Heart left ventricle (tissue), 16 donors: ENCODE measurements at regions not wholly inside any gene's neighbourhood (a gene's known extent, or its start where the extent isn't known, plus 50 kb on each side); places are given as distances from the start of the nearest gene placed in this dataset.

ENCODE experiments used
- ATAC-seq, 4 donors: fragments of 200-7000 bp; cut with Tn5 transposase; one replicate each; pipeline ENCODE4 v1.9.1; 2020 to 2022; ENCODE audit warnings: moderate library complexity in 4 of 4, mild to moderate bottlenecking in 3 of 4, moderate number of reproducible peaks in 1 of 4
- DNase-seq, 5 donors: peaks; one replicate each; pipeline ENCODE4 v3.0.0-alpha.2; 2020
- H3K27ac ChIP-seq, 12 donors: fragments of 200-600 bp; sonication (generic) in 4 of 12; one replicate each; pipeline versions ENCODE4 v1.5.0 to v1.8.0; 2016 to 2022; ENCODE audit warnings: mild to moderate bottlenecking in 2 of 12
- H3K27me3 ChIP-seq, 9 donors: fragments of 200-600 bp; sonication (generic) in 2 of 9; one replicate each; pipeline versions ENCODE4 v1.5.1 to v1.8.0; 2016 to 2022; ENCODE audit warnings: mild to moderate bottlenecking in 3 of 9
- H3K36me3 ChIP-seq, 9 donors: fragments of 200-600 bp; sonication (generic) in 2 of 9; one replicate each; pipeline versions ENCODE4 v1.5.0 to v1.8.0; 2018 to 2022; ENCODE audit warnings: mild to moderate bottlenecking in 2 of 9
- H3K4me1 ChIP-seq, 12 donors: fragments of 200-600 bp; sonication (generic) in 4 of 12; one replicate each; pipeline versions ENCODE4 v1.5.0 to v1.8.0; 2016 to 2022; ENCODE audit warnings: mild to moderate bottlenecking in 3 of 12
- H3K4me3 ChIP-seq, 12 donors: fragments of 200-600 bp; sonication (generic) in 4 of 12; one replicate each; pipeline versions ENCODE4 v1.5.0 to v1.8.0; 2017 to 2022; ENCODE audit warnings: mild to moderate bottlenecking in 9 of 12, moderate library complexity in 4 of 12
- H3K9me3 ChIP-seq, 12 donors: fragments of 200-600 bp; sonication (generic) in 4 of 12; one replicate each; pipeline versions ENCODE4 v1.5.0 to v1.8.0; 2016 to 2022; ENCODE audit warnings: mild to moderate bottlenecking in 1 of 12
- POLR2A ChIP-seq, 2 donors: fragments of 450-650 bp; IDR thresholded peaks; one replicate each; pipeline ENCODE4 v1.6.1; 2017; ENCODE audit warnings: antibody characterized with exemption in 2 of 2, mild to moderate bottlenecking in 2 of 2, moderate library complexity in 2 of 2
- WGBS, 4 donors: extraction: QIAGEN DNeasy Blood & Tissue Kit in 2 of 4; methylation state at CpG; one replicate each; pipeline versions ENCODE4 v1.1.5 to v1.1.7; 2013 to 2018; 5-methylcytosine and 5-hydroxymethylcytosine counted together
- intact Hi-C, 10 donors: fragments of 100-400 bp; cut with DNase I; formaldehyde crosslinking; loops; one replicate each; pipeline versions ENCODE4 v1.11.1 to v1.14.2; 2022
- TF ChIP-seq, protein P1 (sequence below), 12 donors: fragments of 200-600 bp; sonication (generic) in 4 of 12; IDR thresholded peaks; one replicate each; pipeline versions ENCODE4 v1.5.0 to v1.8.0; 2018 to 2022; ENCODE audit warnings: antibody characterized with exemption in 12 of 12, mild to moderate bottlenecking in 5 of 12
- donor health status: ischemic (EF 13 %, LVEDD 7.1; RV severe dilation, severe dysfunction).
- donor health status: healthy with polysubstance abuse.
- donor health status: DM: no; HTN: yes; CAD: no.
- donor health status: DM: no; HTN: no; CAD: no.
- donor health status: ischemic (EF 25% LVEDD 6.9; RV normal size, moderate dysfunction).
- donor health status: ischemic (EF 25% LVEDD 5.7; RV mildly dilated, moderate dysfunction).
- donor health status: healthy.
- donor health status: DM: yes; HTN: yes; CAD: no.
- donor health status: ischemic (EF 35%, LVEDD 5.7; RV mildly dilated, moderate dysfunction).
- donor health status: nonischemic (EF 11% LVEDD 7.7; RV severe dilation, severe dysfunction).
- donor health status: DM: yes; HTN: yes; CAD: no.
- donor health status: PGD.
- donor health status: ischemic (EF 29% LVEDD 5.4; RV normal size, mild dysfunction).
- donor health status: nonischemic (EF 23%, LVEDD 6.1; RV moderate dilation, normal function).

DNA sequence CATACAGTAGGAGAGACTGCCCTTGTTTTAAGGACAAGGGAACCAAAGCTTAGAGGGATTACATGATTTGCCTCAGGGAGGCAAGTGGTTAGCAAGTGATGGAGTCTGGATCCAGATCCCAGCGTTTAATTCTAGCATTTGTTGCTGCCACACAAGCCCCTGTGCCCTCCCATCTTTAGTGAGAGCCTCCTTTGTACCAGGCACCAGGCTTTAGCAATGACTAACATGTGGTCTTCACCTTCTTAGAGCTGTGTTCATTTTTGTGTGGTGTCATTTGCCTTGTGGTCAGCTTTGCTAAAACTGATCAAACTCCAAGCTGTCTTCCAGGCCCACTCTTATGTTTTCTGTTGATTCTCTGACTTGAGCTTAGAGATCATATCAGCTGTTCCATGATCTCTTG is 290.5 kb downstream of the RPLP1 start:
- peaks cover 0 to 6% (median 0%) of the 10 kb centered on the region in 12 donors for H3K4me1 ChIP-seq
- intact Hi-C loops = no loop called here
- no peaks in the 10 kb centered on the region for H3K36me3 ChIP-seq
- DNase-seq (no peak), ATAC-seq (no peak)
- WGBS, 4 donors = 84 to 100% (median 88%) methylated on average over 1 of the region's 1 CpG
- H3K27ac ChIP-seq = no peak overlapping the region
- no peak for TF ChIP-seq POLR2A (IDR thresholded peaks at IDR 0.05)
- TF ChIP-seq, protein P1, sequence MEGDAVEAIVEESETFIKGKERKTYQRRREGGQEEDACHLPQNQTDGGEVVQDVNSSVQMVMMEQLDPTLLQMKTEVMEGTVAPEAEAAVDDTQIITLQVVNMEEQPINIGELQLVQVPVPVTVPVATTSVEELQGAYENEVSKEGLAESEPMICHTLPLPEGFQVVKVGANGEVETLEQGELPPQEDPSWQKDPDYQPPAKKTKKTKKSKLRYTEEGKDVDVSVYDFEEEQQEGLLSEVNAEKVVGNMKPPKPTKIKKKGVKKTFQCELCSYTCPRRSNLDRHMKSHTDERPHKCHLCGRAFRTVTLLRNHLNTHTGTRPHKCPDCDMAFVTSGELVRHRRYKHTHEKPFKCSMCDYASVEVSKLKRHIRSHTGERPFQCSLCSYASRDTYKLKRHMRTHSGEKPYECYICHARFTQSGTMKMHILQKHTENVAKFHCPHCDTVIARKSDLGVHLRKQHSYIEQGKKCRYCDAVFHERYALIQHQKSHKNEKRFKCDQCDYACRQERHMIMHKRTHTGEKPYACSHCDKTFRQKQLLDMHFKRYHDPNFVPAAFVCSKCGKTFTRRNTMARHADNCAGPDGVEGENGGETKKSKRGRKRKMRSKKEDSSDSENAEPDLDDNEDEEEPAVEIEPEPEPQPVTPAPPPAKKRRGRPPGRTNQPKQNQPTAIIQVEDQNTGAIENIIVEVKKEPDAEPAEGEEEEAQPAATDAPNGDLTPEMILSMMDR (IDR thresholded peaks at IDR 0.05) = no peak
- peaks cover 0 to 40% (median 8%) of the 10 kb centered on the region in 9 donors for H3K27me3 ChIP-seq
- no peak overlapping the region for H3K4me3 ChIP-seq
- peaks cover 0 to 9% (median 0%) of the 10 kb centered on the region in 12 donors for H3K9me3 ChIP-seq

DNA sequence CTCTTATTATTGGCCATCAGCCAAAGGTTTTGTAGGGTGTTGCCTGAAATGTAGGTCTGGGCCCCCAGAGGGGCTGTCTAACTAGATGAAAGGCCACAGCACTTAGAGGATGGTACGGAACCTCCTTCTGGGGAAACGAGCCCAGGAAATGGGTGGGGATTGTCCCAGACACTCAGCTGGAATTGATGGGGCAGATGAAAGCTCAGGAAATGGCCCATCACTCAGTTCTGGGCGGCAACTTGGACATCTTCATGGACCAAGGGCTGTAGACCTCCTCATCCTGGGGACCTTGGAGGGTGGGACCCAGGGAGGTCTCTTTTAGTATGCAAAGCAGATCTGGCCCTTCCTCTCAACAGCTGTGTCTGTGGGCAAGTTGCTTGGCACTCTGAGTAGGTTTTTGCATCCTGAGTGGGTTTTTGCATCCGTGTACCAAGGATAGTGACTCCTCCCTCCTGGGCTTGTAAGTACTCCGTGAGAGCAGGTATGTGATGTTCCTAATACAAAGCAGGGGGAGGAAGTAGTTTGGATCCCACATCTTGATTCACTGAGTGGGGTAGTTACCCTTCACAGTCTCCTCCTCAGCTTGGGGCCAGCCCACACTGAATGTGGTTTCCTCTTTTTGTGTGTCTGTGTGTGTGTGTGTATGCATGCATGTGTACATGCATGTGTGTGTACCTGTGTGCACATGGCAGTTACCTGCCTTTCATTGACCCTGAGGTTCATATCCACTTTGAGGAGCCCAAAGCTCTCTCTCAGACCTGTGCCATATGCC is 292.0 kb downstream of the RPLP1 start:
- DNase-seq (no peak), ATAC-seq (no peak)
- no peaks in the 10 kb centered on the region for H3K36me3 ChIP-seq
- H3K9me3 ChIP-seq = peaks cover 0 to 9% (median 0%) of the 10 kb centered on the region in 12 donors
- intact Hi-C loops = no loop called here
- no peak overlapping the region for H3K27ac ChIP-seq
- H3K27me3 ChIP-seq = peaks cover 0 to 40% (median 8%) of the 10 kb centered on the region in 9 donors
- WGBS, 4 donors = 47 to 67% (median 54%) methylated on average over 5 of the region's 5 CpGs
- peaks cover 0 to 10% (median 0%) of the 10 kb centered on the region in 12 donors for H3K4me1 ChIP-seq
- TF ChIP-seq POLR2A (IDR thresholded peaks at IDR 0.05) = no peak
- TF ChIP-seq, protein P1 (IDR thresholded peaks at IDR 0.05) = no peak
- no peak overlapping the region for H3K4me3 ChIP-seq

DNA sequence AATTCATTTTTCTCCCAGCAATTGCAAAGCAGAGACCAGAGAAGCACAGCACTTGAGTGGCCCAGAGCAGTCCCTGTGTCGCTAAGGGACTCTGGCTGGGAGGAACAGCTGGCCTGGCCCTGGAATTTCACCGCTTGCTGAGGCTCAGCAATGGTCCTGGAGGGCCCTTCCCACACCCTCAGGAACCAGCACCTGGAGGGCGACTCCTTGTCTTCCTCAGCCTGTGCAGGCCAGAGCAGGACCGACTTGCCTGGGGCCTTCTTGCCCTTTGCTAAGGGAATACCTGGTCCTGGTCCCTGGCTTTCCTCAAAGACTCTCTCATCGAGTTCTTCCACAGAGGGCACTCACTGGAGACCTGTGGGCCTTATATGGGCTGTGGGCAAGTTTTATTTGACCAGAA is 294.6 kb downstream of the RPLP1 start:
- no peaks in the 10 kb centered on the region for H3K36me3 ChIP-seq
- ATAC-seq (no peak), DNase-seq (no peak)
- peaks cover 0 to 3% (median 0%) of the 10 kb centered on the region in 12 donors for H3K9me3 ChIP-seq
- 77 to 88% (median 84%) methylated on average over 4 to 5 of the region's 5 CpGs for WGBS, 4 donors
- no peak for TF ChIP-seq POLR2A (IDR thresholded peaks at IDR 0.05)
- TF ChIP-seq, protein P1 (IDR thresholded peaks at IDR 0.05) = no peak
- peaks cover 0 to 10% (median 0%) of the 10 kb centered on the region in 12 donors for H3K4me1 ChIP-seq
- H3K27me3 ChIP-seq = peaks cover 0 to 38% (median 8%) of the 10 kb centered on the region in 9 donors
- H3K4me3 ChIP-seq = no peak overlapping the region
- no peak overlapping the region for H3K27ac ChIP-seq
- intact Hi-C loops = no loop called here

DNA sequence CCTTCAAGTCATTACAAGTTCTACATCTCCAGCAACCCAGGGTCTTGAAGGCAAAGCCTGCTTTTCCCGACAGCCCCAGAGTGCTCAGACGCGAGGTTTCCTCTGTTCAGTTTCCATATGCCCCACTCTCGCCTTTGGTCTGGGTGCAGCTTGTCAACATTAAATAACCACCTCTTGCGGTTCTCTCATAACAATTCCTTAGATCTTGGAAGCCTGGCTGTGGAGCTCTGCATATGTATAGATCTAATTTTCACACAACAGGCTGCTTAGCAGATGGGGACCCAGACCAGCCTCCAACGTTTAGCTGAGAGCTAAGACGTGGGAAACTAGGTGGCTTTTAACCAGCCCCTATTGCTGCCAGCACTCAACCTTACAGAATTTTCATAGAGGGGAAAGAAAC is 295.5 kb downstream of the RPLP1 start:
- H3K27me3 ChIP-seq = peaks cover 0 to 34% (median 8%) of the 10 kb centered on the region in 9 donors
- 74 to 83% (median 79%) methylated on average over 7 of the region's 7 CpGs for WGBS, 4 donors

More for the DNA sequence above, 295.5 kb downstream of the RPLP1 start:
- H3K9me3 ChIP-seq = peaks cover 0 to 4% (median 0%) of the 10 kb centered on the region in 12 donors
- no peak overlapping the region for H3K4me3 ChIP-seq
- no peak for TF ChIP-seq POLR2A (IDR thresholded peaks at IDR 0.05)
- TF ChIP-seq, protein P1 (IDR thresholded peaks at IDR 0.05) = no peak
- ATAC-seq (no peak), DNase-seq (no peak)
- no peak overlapping the region for H3K27ac ChIP-seq
- no peaks in the 10 kb centered on the region for H3K36me3 ChIP-seq
- intact Hi-C loops = no loop called here
- H3K4me1 ChIP-seq = peaks cover 0 to 10% (median 0%) of the 10 kb centered on the region in 12 donors
